ENCODE measurements at regions not wholly inside any gene's neighbourhood (a gene's known extent, or its start where the extent isn't known, plus 50 kb on each side); places are given as distances from the start of the nearest gene placed in this dataset.

DNA sequence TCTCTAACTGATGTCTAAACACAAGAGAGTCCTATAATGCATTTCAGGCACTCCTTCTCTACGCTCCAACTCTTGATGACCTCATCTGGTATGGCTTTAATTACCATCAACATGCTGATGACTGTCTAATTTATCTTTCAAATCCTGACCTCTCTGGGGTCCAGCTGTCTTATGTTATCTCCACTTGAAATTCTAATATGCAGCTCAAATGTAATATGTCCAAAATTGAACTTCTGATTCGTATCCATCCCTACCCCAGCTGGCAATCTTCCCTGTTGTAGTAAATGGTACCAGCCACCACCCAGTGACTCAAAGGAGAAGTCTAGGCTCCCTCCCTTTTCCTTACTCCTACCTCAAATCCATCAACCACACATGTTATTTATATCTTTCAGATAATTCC lies 288.0 kb upstream of the SLC10A2 start:
- Histone ChIP-seq H3K4me1 (ENCODE audit: control insufficient read depth in 1 of 2, insufficient read depth in 1 of 2, low read depth in 1 of 2, low read length in 1 of 2) (no peaks in the 10 kb centered on the region), H3K36me3 (no peaks in the 10 kb centered on the region), H3K9me3 (no peaks in the 10 kb centered on the region), H3K27me3 (no peaks in the 10 kb centered on the region), H3K4me3 (ENCODE audit: low read depth in 1 of 2, low read length in 1 of 2) (no peak overlapping the region), H3K27ac (no peak overlapping the region)
- TF ChIP-seq CTCF (IDR thresholded peaks at IDR 0.05), result no peak

DNA sequence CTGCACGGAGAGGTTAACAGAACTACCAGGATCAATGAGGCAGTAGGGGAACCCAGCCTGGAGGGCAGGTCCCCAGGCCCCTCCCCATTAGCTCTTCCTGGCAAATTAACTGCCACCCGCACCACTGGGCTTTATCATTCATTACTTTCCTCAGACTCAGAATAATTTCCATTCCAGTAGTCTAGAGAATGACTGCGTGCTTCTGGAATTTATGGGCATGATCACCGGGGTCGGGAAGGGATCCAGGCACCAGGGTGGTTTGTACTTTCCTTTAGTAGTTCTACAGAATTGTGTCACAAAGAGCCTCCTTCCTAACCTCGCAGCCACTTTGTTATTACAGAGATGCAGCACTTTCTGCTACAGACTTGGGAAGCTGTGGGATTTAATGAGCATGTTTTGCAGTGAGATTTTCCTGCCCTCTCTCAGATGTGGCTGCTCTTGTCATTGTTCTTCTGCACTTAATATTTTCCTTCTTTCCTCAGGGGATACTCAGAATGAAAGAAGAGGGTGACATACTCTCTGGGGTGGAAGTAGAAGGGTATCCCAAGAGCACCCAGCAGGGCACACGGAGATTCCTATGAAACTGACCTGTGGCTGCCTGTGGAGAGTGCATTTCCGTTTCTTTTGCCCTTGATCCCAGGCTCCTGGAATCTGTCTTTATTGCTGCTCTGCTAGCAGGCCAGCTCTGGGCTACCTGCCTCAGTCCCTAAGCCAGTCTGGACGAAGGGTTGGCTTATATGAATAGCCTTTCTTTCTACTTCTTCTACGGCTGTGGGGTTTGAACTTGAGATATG lies 285.0 kb upstream of the SLC10A2 start:
- Histone ChIP-seq H3K4me1 (ENCODE audit: control insufficient read depth in 1 of 2, insufficient read depth in 1 of 2, low read depth in 1 of 2, low read length in 1 of 2) (no peaks in the 10 kb centered on the region), H3K36me3 (no peaks in the 10 kb centered on the region), H3K27ac (no peak overlapping the region), H3K4me3 (ENCODE audit: low read depth in 1 of 2, low read length in 1 of 2) (no peak overlapping the region), H3K9me3 (no peaks in the 10 kb centered on the region), H3K27me3 (no peaks in the 10 kb centered on the region)
- no peak for TF ChIP-seq CTCF (IDR thresholded peaks at IDR 0.05)

- no peaks in the 10 kb centered on the region for H3K4me1 ChIP-seq (ENCODE audit: control insufficient read depth in 1 of 2, insufficient read depth in 1 of 2, low read depth in 1 of 2, low read length in 1 of 2)
- no peak for TF ChIP-seq CTCF (IDR thresholded peaks at IDR 0.05)
- no peaks in the 10 kb centered on the region for H3K36me3 ChIP-seq
- no peak overlapping the region for H3K4me3 ChIP-seq (ENCODE audit: low read depth in 1 of 2, low read length in 1 of 2)
- no peaks in the 10 kb centered on the region for H3K9me3 ChIP-seq
- no peak overlapping the region for H3K27ac ChIP-seq
- H3K27me3 ChIP-seq, result no peaks in the 10 kb centered on the region
Measured at GRCh38 chr13:103350147-103350546, 283.9 kb upstream of the SLC10A2 start.

GRCh38 chr13:103349211-103349980 lies 283.2 kb upstream of the SLC10A2 start:
- Histone ChIP-seq H3K9me3 (no peaks in the 10 kb centered on the region), H3K4me3 (ENCODE audit: low read depth in 1 of 2, low read length in 1 of 2) (no peak overlapping the region), H3K27me3 (no peaks in the 10 kb centered on the region), H3K36me3 (no peaks in the 10 kb centered on the region), H3K4me1 (ENCODE audit: control insufficient read depth in 1 of 2, insufficient read depth in 1 of 2, low read depth in 1 of 2, low read length in 1 of 2) (no peaks in the 10 kb centered on the region), H3K27ac (no peak overlapping the region)
- TF ChIP-seq CTCF (IDR thresholded peaks at IDR 0.05), result no peak

- Histone ChIP-seq H3K4me3 (ENCODE audit: low read depth in 1 of 2, low read length in 1 of 2) (no peak overlapping the region), H3K27ac (no peak overlapping the region), H3K4me1 (ENCODE audit: control insufficient read depth in 1 of 2, insufficient read depth in 1 of 2, low read depth in 1 of 2, low read length in 1 of 2) (no peaks in the 10 kb centered on the region), H3K27me3 (no peaks in the 10 kb centered on the region), H3K36me3 (no peaks in the 10 kb centered on the region), H3K9me3 (no peaks in the 10 kb centered on the region)
- no peak for TF ChIP-seq CTCF (IDR thresholded peaks at IDR 0.05)
Measured at GRCh38 chr13:103335241-103335640, 269.0 kb upstream of the SLC10A2 start.

All from neutrophil (primary cell).